Stimulated activated CD8-positive, alpha-beta memory T cell treated with anti-CD3 and anti-CD28 coated beads, Interleukin-12 subunit alpha, Interleukin-12 subunit beta, amount 100 ng/mL, for 1 hour (primary cell): ENCODE measurements at regions not wholly inside any gene's neighbourhood (a gene's known extent, or its start where the extent isn't known, plus 50 kb on each side); places are given as distances from the start of the nearest gene placed in this dataset.
"Not testable (repeated sequence)": the region's sequence is repeated elsewhere in the genome, so short reads cannot be mapped to it uniquely, and the experiment has no call there.

Experiments
- DNase-seq: peaks from one replicate; pipeline ENCODE4 v3.0.0-alpha.2; 2020; ENCODE audit warnings: low read depth

- DNase-seq = no peak
These were observed 151.0 kb downstream of the NUF2 start for GRCh38 chr1:163472651-163473248.

DNA sequence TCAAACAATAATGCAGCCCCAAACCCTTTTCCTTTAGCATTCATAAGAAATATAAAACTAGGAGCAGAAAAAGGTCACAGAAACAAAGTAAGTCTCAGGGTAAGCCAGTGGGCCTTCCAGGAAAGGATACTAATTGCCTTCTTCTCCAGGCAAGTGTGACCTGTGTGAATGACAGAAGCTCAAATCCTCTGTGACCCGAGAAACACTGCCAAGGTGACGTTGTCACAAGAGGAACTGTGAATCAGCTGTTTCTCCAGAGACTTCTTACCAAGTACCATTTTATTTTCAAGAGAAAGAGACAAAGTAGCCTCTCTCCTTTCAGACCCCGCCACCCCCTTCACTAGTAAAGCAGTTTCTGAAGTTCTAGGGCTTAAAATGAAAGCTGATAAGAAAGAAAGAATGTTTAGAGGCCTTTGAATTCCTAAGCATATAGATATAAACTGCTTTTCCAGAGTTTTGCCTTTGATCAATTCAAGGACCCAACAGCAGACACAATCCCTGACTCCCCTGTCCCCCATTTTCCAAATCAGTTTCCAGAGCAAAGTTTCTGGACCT, 155.6 kb downstream of the NUF2 start:
- DNase-seq = no peak

GRCh38 chr1:163498391-163499330, 176.9 kb downstream of the NUF2 start:
- not testable (repeated sequence) for DNase-seq

GRCh38 chr1:163504331-163504978, 182.7 kb downstream of the NUF2 start:
- no peak for DNase-seq

GRCh38 chr1:163509114-163509513, 187.4 kb downstream of the NUF2 start:
- no peak for DNase-seq

- no peak for DNase-seq
These were observed 190.7 kb downstream of the NUF2 start for GRCh38 chr1:163512349-163512989.

DNA sequence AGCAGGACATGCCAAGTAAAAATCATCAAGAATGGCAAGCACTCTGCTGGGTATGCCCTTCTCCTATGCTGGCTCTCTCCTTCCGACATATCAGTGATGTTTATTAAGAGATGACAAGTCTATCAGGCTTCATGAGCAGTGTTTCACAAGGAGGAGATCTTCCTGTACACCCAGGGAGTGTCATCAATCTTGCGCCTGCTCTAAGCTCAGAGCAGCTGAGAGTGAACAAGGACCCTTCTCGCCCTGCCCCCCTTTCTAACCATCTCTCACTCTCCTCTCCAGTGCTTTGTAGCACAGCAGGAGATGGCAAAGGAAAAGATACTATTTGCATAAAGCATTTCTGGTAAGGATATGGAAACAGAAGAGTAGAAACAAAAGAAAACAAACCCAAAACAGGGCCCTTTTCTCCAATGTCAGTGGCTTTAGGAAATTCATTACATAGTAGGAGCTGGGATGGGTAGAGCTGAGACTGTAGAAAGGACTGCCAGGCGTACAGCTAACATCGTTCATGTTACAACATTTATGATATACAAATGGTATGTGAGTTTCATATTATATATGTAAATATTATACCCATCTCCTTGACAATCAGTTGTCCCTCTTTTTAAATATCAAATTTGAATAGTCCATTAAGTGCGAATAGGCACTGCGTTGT, 201.7 kb downstream of the NUF2 start:
- no peak for DNase-seq

DNA sequence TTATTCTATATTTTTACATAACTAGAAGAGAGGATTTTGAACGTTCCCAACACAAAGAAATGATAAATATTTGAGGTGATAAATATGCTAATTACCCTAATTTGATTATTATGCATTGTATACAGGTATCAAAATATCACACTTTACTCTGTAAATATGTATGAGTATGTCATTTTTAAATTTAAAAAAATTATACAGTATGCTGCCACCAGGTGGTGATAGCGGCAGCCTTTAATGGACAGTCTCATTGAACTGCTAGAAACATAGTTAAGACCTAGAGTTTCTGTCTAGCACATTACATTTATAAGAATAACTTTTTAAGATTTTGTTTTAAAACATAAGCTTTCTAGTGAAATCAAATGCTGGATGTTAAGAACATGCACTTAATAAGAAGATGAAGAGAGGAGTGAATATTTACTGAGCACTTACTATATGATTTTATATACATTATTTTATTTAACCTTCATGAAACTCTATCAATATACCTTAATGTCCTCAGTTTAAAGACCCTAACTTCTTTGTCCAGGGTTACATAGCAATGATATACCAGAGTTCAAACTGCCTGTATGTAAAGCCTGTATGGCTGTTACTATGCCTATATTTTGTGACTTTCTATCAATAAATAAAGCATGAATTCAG, 207.1 kb downstream of the NUF2 start:
- DNase-seq = no peak

DNA sequence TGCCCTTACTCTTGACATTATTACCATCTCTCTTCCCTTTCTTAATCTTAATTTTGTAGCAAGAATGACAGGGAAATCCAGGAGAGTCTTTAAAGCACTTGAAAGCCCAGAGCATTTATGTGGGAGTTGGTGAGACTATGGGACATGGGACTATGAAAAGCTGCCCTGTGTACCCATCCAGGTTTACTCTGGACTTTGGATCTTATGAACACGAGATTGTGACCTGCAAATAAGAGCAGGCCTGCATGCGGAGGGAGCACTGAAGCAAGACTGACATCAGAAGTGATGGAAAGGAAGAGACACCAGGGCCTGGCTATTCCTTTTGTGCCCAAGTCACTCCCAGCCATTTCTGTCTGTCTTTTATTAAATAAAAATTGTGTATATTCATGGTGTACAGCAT, 209.6 kb downstream of the NUF2 start:
- no peak for DNase-seq

DNA sequence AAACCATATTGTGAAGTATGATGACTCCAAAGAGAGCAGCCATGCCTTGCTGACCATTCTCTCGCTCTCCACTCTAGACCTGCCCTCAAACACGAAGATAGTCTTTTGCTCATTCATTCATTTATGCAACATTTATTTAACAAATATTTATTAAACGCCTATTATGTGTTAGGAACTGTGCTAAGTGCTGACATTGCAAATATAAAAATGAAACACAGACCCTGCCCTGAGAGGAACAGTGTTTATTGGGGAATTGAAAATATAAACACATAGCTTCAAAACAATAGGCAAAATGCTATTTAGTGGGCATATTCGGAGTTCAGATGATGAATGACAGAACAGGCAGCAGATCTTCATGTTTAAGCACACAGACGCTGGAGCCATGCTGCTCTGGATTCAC, 213.6 kb downstream of the NUF2 start:
- DNase-seq = no peak

DNA sequence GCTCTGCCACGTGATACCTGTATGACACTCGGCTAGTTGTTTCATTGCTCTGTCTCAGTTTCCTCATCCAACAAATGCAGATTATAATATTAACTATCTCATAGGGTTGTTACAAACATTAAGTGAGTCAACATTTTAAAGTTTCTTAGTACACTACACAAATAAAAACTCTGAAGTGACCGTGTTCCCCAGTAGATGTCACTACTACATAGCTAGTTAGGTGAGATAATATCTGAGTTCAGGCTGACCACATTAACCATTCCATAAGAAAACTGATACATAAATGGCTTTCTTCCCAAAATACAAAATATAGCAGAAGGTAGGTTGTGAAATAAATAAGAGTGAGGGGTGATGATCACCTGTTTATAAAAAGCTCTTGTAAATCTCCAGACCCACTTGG, 214.1 kb downstream of the NUF2 start:
- DNase-seq = no peak

DNA sequence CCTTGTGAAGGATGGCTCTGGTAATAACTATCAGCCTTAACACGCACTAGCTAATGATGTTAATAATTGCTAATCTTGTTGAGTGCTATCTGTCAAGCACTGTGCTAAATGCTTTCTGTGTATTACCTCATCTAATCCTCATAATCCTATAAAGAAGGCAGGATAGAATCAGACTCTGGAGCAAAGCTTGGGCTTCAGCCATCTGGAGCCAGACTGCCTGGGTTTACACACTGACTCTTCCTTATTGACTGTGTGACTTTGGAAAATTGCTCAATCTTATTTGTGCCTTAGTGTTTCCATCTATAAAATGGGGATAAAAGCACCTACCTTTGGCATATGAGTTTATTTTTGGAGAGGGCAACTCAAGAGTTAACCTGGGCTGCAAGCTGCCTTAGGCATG, 216.1 kb downstream of the NUF2 start:
- DNase-seq = no peak

GRCh38 chr1:163538667-163539066, 216.9 kb downstream of the NUF2 start:
- DNase-seq = no peak

GRCh38 chr1:163540727-163541126, 219.0 kb downstream of the NUF2 start:
- DNase-seq = no peak

GRCh38 chr1:163544441-163544840, 222.7 kb downstream of the NUF2 start:
- DNase-seq = no peak

GRCh38 chr1:163558162-163558561, 236.4 kb downstream of the NUF2 start:
- DNase-seq = no peak

DNA sequence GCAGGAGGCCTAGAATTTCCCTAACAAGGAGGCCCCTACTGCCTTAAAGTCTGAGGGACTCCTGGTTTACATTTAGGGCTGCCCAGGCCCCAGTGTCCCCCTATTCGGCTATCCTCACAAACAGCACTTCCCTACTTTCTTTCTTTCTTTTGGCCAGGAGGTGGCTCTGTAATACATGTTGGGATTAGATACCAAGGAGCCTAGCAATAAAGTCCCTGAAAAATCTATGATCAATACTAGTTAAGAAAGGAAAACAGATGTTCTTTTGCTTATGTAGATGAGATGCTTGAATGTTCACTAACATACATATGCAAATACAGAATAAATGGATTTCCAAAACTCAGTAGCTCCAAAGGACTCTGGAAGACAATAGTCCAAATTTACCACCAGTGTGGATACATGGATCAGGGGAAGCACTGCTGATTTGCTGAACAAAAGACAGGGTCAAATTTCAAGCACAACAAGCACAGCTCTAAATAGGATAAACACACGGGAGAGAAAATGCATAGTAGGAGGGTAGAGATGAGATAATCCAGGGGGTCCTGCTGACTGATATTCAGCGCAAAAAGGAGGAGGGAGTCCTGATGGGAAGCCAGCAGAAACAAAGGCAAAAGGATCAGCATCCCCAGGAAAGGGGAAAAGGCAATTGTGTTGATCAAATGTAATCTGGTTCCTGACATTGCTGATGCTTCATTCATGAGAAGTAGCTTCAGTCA, 240.0 kb downstream of the NUF2 start:
- no peak for DNase-seq

GRCh38 chr1:163562355-163562754, 240.6 kb downstream of the NUF2 start:
- no peak for DNase-seq

GRCh38 chr1:163565166-163565565, 243.4 kb downstream of the NUF2 start:
- no peak for DNase-seq

- DNase-seq = no peak
These were observed 248.3 kb downstream of the NUF2 start for GRCh38 chr1:163570071-163570470.

GRCh38 chr1:163571950-163572349, 250.2 kb downstream of the NUF2 start:
- DNase-seq = no peak
